GM19324 (cell line): ENCODE measurements at regions not wholly inside any gene's neighbourhood (a gene's known extent, or its start where the extent isn't known, plus 50 kb on each side); places are given as distances from the start of the nearest gene placed in this dataset.
"Not testable (repeated sequence)": the region's sequence is repeated elsewhere in the genome, so short reads cannot be mapped to it uniquely, and the experiment has no call there.

Experiments
- ATAC-seq: cut with Tn5 transposase; IDR thresholded peaks from one replicate; pipeline ENCODE4 v1.9.1; 2021; ENCODE audit warnings: mild to moderate bottlenecking, moderate library complexity; ENCODE audit not compliant: unreplicated experiment, low FRiP score

DNA sequence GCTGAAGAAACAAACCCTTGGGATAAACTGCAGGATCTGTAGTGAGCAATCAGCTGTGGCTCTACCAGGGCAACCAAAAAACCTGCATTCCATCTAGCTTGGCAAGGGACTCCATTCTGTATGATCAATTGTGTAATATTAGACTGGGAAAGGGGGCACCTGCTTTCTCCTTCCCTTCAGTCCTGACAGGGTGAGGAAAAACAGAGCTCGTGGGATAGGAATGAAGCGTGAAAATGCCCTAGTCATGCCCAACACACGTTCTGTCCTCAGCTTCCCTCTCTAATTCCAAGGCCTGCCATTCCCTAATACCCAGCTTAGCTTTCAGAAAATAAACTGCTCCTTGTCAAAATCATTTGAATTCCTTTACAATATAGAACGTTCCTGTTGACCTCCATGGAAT, 442.3 kb downstream of the PLPP3 start:
- ATAC-seq = no peak

DNA sequence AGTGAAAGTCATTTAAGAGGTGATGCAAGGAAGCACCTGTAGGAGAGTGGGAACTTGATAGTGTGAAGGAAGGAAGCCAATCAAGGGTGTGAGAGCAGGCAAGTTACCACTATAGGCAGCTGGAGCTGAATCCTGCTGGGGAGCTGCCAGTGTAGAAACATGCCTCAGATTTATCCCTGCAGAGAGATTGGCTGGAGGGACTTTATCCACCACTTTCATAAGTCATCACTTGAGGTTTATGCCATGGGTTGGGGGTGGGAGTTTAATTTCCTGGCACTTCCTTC, 443.6 kb downstream of the PLPP3 start:
- no peak for ATAC-seq

DNA sequence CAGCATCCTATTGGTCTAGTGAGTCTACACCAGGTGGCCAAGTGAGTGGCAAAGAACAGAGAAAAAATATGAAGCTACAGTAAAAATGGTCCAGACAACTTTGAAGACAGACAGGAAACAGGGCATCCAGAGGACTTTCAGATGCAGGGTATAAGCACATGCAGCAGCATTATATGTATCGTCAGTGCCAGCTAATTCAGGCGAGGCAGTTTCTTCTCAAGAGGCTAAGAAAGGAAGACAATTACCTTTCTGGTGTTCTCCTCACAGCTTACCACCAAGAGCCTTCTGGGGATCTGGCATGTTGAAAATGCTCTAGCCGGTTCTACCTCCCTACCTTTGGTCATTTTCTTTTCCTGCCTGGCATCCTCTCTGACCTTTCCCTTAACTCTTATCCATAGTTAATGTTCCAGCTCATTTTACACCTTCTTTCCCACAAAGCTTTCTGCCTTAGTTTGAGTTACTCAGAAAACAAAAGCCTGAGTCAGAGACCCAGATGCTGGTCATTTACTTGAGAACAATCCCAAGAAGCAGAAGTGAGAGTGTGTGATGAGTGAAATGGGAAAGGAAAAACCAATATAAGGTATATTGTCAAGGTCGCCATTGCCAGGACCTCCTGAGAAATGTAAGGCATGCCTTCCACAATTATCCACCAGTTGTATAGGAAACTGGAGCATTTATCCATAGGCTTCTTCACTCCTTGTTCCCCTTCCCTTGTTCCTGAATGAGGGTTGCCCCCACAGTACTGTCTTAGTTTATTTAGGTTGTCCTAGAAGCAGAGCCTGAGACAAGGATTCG, 444.1 kb downstream of the PLPP3 start:
- ATAC-seq = no peak

DNA sequence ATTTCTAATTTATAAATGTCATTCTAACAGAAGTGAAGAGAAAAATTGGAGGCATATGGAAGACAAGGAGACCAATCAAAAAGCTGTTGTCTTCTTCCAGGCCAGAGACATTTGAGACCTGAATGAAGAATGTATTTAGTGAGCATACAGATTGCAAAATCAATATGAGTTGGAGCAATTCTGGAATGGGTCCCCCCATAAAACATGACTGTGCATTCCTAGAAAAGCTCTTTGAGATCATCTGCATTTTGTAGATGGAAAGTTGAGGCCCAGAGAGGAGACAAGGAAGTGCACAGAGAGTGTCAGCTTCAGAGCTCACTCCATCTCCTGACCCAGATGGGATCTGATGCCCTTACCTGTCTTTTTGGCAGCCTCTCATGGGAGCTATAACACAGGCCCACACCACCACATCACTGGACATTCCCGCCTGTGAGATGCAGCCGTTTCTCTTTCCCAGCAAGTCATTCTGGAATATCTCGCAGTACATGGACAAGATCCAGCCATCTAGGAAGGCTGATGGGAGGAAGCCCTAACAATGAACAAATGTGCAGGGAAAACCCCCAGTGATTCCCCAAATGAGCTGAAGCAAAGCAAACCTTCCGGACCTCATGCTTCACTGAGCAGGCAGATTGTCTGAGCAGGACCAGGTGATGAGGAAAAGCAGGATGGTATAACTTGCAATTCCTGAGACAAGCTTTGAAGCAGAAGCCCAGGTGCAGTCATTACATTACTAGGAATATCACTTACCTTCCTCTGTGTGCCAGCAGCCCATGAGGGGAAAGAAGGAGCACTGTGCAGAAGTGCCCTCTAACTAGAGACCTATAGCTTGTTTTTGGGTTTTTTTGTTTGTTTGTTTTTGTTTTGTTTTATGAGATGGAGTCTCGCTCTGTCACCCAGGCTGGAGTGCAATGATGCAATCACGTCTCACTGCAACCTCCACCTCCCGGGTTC, 445.6 kb downstream of the PLPP3 start:
- no peak for ATAC-seq

DNA sequence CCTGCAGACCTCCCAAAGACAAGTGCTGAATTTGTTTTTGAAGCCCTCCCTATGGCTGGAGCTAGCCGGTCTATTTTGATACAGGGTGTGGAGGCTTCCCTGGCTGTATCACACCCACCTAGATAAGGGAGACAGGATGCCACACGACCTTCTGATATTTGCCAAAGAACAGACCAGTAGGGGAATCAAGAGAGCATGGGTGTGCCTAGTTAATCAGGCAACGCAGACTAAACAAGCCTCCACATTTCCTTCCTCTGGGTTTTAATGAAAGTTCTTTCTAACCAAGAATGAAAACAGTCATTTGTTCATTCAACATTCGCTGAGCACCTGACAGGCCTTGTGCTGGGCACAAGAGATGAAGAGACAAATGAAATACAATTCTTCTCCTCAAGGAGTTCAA, 446.8 kb downstream of the PLPP3 start:
- no peak for ATAC-seq

DNA sequence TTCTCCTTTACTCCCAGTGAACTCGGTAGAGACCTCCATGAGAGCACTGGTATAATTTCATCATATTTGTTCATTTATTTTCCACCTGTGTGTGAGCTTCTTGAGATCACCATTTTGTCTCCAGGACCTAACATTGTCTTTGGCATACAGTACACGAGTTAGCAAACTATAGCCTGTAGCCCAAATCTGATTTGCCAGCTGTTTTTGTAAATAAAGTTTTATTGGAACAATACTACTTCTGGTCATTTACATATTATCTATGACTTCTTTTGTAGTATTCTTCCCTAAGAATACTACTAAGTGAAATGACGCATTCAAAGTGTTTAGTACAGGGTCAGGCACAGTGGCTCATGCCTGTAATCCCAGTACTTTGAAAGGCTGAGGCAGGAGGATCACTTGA, 449.5 kb downstream of the PLPP3 start:
- no peak for ATAC-seq

DNA sequence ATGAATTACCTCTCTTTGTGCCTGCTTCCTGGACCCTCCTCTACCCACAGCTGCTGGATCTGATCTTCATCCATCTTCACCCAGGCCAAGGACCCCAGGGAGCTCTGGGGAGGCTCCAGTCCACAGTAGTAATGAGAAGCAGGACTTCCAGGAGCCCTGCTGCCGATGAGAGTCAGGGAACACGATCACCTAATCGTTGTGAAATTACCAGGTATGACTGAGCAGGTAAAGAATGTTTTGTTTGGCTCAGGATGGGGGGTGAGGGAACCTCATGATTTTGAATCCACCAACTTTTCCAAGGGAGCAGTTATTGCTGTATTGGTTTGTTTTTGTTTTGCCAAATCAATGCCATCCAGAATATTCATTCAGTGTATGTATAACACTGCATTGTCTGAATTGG, 454.0 kb downstream of the PLPP3 start:
- ATAC-seq = no peak

DNA sequence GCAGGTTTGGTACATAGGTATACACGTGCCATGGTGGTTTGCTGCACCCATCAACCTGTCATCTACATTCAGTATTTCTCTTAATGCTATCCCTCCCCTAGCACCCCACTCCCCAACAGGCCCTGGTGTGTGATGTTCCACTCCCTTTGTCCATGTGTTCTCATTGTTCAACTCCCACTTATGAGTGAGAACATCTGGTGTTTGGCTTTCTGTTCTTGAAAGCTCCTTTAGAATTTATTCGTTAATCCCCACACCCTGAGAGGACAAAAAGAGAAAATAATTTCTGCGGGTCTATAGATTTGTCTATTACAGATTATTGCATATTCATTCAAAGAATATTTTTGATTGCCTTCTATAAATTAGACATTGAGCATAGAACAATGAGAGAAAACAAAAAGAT, 455.5 kb downstream of the PLPP3 start:
- no peak for ATAC-seq

DNA sequence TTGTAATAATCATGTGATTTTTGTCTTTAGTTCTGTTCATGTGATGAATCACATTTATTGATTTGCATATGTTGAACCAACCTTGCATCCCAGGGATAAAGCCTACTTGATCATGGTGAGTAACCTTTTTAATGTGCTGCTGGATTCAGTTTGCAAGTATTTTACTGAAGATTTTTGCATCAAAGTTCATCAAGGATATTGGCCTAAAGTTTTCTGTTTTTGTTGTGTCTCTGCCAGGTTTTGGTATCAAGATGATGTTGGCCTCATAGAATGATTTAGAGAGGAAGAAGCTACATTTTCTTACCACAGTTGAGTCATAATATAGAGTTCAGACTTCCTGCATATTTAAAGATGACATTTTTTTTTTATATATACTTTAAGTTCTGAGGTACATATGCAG, 455.9 kb downstream of the PLPP3 start:
- ATAC-seq = no peak

DNA sequence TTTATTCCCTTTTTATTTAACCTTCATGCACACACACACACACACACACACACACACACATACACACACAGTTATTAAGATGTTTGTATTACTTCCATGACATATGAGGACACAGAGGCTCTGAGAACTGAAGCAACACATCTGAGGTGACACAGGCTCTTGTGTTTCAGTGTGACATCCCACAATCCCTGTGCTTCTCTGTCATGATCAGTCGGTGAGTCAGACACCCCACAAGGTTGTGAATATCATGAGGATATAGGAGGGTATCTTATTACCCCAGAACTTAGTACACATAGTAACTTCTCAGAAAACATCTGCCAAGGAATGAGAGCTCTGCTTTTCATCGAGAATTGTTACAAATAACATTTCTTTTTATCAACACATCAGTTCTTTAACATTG, 459.3 kb downstream of the PLPP3 start:
- ATAC-seq = no peak

DNA sequence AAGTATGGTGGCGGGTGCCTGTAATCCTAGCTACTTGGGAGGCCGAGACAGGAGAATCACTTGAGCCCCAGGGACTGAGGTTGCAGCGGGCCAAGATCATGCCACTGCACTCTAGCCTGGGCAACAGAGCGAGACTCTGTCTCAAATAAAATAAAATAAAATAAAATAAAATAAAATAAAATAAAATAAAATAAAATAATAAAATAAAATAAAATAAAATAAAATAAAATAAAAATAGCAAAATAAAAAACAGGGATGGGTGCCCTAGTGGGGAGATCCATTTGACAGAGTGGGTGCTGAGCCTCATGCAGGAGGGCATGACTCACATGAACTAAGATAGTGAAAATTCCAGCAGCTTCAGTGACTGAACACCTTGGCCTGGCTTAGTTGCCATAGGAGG, 460.7 kb downstream of the PLPP3 start:
- ATAC-seq = not testable (repeated sequence)

DNA sequence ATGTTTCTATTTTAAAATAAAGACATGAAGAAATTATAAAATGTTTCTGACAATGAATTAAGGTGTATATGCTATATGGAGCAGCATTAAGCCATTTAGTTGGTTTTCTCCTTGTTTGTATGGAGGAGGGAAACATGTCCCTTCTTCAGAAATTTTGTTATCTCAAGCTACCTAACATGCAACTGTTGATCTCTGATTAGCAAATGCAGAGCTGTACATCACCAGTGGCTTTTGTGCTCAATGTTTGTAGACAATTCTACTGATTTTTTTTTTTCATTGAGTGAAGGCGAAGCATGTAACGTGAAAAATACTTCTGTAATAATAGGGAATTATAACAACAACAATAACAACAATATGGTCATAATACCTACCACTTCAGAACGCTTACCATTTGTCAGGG, 463.7 kb downstream of the PLPP3 start:
- no peak for ATAC-seq

DNA sequence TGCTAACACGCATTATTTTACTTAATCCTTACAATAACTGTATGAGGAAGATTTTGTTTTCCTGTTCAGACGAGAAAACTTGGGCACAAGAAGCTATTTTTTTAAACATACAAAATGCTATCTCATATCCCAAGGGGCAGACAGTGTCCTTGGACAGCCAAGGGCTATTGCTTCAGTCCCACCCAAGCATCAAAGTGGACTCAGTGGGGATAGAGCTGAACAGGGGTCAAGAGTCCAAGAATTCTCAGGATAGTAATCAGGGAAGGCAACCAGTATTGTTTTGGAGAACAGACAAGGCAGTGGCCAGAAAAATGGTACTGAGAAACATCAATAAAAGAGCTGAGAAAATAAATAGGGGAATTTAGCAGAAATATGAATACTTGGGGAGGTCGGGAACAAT, 465.7 kb downstream of the PLPP3 start:
- ATAC-seq = no peak

DNA sequence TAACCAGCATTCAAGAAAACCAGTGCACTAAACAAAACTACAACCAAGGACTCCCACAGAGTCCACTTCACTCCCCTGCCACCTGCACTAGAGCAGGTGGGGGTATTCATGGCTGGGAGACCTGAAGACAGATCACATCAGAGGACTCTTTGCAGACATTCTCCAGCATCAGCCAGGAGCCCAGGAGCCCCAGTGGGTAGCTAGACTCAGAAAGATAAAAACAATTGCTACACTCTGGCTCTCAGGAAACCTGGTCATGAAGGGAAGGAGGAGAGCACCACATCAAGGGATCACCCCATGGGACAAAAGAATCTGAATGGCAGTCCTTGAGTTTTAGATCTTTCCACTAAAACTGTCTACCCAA, 472.1 kb downstream of the PLPP3 start:
- ATAC-seq = no peak

DNA sequence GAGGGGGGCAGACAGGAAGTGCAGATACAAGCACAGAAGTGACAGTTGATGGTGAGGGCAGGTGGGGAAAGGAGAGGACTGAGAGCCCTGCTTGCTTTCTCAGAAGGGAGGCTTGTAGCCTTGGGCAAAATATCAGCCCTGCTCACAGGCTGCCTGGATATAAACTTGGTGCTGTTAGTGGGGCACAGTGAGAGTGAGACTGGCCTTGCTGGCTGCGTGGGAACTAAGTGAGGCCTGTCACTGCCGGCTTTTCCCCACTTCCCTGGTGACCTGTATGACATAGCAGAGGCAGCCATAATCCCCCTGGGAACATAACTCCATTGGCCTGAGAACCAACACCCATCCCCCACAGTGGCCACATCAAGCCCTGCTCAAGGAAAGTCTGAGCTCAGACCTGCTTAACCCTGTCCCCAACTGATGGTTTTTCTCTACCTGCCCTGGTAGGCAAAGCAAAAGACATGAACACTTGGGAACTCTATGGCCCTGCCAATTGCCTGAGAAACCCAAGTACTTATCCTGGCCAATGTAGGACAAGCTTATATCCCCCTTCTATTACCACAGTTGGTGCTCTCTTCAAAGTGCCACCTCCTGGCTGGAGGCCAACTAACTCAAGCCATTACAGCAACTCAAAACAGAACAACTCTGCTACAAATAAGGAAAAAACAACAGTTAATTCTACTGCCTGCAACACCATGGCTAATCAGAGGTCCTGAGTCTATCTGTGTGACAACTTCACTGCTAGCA, 472.7 kb downstream of the PLPP3 start:
- no peak for ATAC-seq

DNA sequence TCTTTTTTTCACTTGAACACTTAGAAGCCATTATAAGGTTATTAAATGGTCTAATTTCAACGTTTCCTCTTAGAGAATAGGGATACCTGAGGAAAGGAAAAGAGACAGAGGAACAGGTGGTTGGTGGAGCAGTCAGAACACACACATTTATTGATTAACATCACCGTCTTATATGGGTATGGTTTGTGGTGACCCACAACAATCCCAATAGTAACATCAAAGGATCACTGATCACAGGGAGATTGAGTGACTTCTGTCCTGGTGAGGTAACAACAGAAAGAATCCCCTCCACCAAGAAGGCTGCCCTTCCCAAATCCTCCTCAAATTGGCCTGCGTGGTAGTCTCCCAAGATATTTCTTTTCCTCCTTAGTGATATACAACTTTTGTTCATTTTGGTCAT, 474.0 kb downstream of the PLPP3 start:
- ATAC-seq = no peak

DNA sequence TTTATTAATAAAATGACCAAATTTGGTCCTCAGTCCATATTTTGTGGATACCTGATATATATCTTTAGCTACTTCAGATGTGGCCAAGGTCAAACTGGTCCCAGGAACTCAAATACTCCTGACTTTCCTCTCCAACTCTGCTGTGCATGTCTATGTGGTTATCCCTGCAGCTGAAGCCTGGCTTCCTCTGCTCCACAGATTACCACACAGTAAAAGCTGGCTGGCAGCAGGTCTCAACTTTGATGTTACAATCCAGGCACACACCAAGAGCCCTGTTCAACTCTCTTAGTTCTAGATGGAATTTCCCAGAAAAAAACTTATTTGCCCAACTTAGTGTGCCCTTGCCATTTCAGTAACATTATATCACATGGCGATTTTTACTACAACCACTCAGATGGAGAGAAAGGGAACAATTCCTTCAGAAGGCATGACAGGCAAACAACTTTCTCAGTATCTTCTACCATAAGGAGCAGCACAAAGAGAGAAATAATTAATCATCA, 479.5 kb downstream of the PLPP3 start:
- no peak for ATAC-seq

DNA sequence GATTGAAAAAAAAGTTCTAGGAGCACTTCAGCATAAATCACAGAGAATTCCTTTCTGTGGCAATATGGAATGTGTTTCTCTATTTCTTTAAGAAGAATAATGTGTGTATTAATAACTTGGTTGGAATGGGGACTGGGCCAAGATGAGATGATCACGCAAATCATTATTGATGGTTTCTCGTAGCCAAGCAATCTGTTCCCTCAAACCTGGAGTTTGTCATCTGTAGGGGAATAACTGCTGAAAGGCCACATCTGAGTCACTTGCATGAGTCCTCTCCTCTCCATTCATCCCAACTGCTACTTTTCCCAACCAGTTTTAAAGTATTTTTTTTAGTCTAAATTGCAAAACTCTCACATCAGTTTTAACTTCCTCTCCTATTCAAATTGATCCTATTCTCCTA, 480.4 kb downstream of the PLPP3 start:
- ATAC-seq = no peak

DNA sequence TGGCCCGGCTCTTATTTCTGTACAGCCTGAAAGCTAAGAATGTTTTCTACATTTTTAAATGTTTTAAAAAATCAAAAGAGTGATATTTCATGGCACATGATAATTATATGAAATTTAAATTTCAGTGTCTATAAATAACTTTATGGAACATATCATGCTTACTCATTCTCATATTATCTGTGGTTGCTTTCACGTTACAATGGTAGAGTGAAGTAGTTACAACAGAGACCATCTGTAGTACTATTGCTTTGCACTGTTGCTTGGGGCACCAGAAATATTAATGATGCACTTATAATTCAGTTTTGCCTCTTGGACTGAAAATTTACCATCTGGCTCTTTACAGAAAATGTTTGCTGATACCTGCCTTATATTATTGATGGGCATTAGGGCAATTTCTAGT, 481.6 kb downstream of the PLPP3 start:
- ATAC-seq = no peak

DNA sequence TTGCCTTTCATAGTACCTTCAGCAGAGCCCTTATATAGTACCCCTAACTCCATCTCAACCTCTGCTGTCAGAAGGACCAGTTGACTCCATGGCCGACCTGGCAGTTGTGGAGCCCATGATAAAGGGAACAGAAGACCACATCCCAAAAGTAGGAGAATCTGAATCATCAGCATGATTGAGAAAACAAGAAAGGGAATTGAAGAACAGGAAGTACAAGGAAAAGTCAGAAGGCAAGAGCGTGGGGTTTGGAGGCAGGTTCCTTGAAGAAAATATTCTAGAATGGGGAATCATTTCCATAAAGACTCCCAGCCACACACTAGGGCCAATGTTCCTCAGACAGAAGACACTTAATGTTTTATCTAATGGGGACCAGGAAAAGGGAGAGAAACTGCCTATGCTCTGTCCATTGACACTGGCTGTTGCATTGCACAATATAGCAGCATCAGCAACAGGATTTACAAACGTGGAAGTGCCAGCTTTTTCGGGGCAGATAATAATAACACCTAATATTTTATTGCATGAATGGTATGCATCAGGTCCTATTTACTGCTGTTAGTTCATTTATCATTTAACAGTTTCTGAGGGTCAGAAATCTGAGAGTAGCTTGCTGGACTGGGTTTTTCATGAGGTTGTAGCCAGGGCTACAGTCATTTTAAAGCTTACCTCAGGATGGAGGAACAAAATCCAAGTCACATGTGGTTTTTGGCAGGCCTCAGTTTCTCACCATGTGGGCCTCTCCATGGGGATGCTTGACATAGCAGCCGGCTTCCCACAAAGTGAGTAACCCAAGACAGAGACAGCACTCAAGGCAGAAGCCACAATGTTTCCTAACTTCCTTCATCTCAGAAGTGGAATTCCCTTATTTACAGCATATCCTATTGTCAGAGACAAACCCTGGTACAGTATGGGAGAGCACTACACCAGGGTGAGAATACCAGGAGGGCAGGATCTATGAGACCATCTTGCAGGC, 483.4 kb downstream of the PLPP3 start:
- no peak for ATAC-seq
